ENCODE measurements at regions not wholly inside any gene's neighbourhood (a gene's known extent, or its start where the extent isn't known, plus 50 kb on each side); places are given as distances from the start of the nearest gene placed in this dataset.

GRCh38 chr10:84696610-84697009 lies 368.2 kb downstream of the CCSER2 start:
- TF ChIP-seq CTCF (IDR thresholded peaks at IDR 0.05) (no peak), POLR2A (IDR thresholded peaks at IDR 0.05) (no peak)
